ENCODE measurements at regions not wholly inside any gene's neighbourhood (a gene's known extent, or its start where the extent isn't known, plus 50 kb on each side); places are given as distances from the start of the nearest gene placed in this dataset.

DNA sequence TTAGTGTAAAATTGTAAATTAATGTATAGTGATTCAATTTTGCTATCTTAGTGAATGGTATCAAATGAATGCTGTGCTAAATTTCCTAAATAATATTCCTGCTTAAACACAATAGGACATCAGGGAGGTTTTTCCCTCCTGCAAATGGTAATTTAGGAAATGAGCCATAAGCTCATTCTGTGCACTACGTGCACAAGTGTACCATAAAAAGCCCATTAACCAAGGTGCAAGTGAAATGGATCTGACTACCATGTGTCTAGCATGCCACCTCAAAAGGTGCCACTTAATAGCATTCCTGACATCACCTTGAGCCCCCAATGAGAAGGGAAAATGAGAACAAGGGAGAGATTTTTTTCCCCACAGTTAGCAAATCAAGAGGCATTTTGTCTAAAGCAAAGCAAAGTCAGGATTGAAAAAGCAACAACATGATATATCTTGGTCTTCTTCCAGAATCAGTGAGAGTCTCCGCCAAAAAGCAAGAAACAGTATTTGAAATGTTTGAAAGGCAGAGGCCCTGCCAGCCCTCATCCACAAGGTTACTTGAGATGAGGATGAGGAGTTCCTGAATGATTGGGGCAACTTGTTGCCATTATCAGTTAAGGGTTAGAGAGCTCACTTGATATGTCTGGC lies 334.2 kb upstream of the RSPO3 start:
- no peak for TF ChIP-seq POLR2A (IDR thresholded peaks at IDR 0.05)
- no peak for TF ChIP-seq CTCF (IDR thresholded peaks at IDR 0.05)
- WGBS, 2 donors: 65 to 71% methylated on average over 2 of the region's 2 CpGs
- Histone ChIP-seq H3K27me3 (no peaks in the 10 kb centered on the region), H3K4me1 (no peaks in the 10 kb centered on the region), H3K9me3 (no peaks in the 10 kb centered on the region), H3K36me3 (replicated peaks in 1 of 2; ENCODE audit: insufficient read depth in 1 of 2, low read depth in 2 of 2) (no peaks in the 10 kb centered on the region), H3K27ac (no peak overlapping the region), H3K4me3 (no peak overlapping the region)
- intact Hi-C loops (cut with DNase I): no loop called here
- DNase-seq (no peak), ATAC-seq (no peak)

DNA sequence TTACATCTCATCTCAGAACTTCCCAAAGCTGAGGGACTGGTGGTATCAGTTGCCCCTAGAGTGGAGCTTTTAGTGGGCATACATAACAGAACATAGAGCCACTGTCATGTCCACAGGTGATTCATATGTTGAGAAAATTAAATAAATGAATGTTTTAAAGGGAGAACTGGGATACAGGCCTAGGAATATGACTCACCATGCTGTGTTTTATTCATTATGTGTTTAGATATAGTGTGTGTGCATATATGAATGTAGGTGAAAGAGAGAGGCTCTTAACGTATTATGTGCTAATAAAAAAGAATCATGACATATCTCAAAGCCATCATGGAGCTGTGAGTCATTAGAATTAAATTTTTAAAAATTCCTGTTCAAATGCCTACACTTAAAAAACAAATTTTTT lies 332.2 kb upstream of the RSPO3 start:
- 52 to 63% methylated on average over 1 of the region's 1 CpG for WGBS, 2 donors
- ATAC-seq (no peak), DNase-seq (no peak)
- Histone ChIP-seq H3K9me3 (no peaks in the 10 kb centered on the region), H3K27me3 (no peaks in the 10 kb centered on the region), H3K4me3 (no peak overlapping the region), H3K27ac (no peak overlapping the region), H3K4me1 (no peaks in the 10 kb centered on the region), H3K36me3 (replicated peaks in 1 of 2; ENCODE audit: insufficient read depth in 1 of 2, low read depth in 2 of 2) (no peaks in the 10 kb centered on the region)
- intact Hi-C loops (cut with DNase I): no loop called here
- no peak for TF ChIP-seq POLR2A (IDR thresholded peaks at IDR 0.05)
- no peak for TF ChIP-seq CTCF (IDR thresholded peaks at IDR 0.05)

DNA sequence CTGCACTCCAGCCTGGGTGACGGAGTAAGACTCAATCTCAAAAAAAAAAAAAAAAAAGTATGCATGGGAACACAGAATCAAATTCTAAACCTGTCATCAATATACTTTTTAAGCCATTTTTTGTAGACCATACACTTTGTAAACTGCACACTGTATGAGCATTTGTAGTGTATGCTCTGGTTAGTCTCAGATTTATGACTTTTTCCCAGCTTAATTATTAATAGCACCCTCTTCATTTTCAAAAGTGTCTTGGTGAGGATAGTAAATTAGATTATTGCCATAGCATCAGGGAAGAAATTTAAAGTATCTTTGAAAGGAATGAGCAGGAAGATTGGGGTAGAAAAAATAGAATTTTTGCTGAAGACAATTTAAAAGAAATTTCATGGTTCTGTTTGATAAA lies 330.8 kb upstream of the RSPO3 start:
- ATAC-seq (no peak), DNase-seq (no peak)
- intact Hi-C loops (cut with DNase I): no loop called here
- no peak overlapping the region for H3K4me3 ChIP-seq
- H3K27ac ChIP-seq: no peak overlapping the region
- no peaks in the 10 kb centered on the region for H3K4me1 ChIP-seq
- 71 to 86% methylated on average over 1 of the region's 1 CpG for WGBS, 2 donors
- no peaks in the 10 kb centered on the region for H3K9me3 ChIP-seq
- H3K27me3 ChIP-seq: no peaks in the 10 kb centered on the region
- TF ChIP-seq CTCF (IDR thresholded peaks at IDR 0.05) (no peak), POLR2A (IDR thresholded peaks at IDR 0.05) (no peak)
- no peaks in the 10 kb centered on the region for H3K36me3 ChIP-seq (replicated peaks in 1 of 2; ENCODE audit: insufficient read depth in 1 of 2, low read depth in 2 of 2)

DNA sequence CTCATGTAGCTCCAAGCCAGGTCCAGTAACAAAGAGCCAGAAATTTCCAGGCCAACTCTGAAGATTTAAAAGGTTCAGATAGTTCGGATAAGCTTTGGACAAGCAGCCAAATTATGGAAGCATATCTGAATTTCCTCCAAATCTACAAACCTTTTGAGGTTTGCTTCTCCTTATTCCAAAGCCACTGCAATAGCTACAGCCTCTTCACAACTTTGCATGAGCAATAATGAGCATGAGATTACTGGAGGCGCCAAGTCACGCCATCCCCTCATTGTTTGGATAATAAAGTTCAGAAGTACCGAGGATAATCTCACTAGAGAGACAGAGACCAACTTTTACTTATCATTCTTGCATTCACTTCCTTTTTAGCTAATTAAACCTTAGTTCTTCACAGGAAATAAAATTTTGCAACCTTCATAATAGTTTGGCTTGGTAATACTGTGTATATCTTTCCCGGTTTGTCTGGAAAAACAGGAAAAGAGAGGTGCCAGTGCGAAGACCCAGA lies 329.6 kb upstream of the RSPO3 start:
- H3K4me3 ChIP-seq: no peak overlapping the region

More for the DNA sequence above, 329.6 kb upstream of the RSPO3 start:
- H3K9me3 ChIP-seq: no peaks in the 10 kb centered on the region
- no peak for TF ChIP-seq POLR2A (IDR thresholded peaks at IDR 0.05)
- no peak for TF ChIP-seq CTCF (IDR thresholded peaks at IDR 0.05)
- no peak for DNase-seq
- WGBS, 2 donors: 55 to 73% methylated on average over 6 of the region's 6 CpGs
- no peaks in the 10 kb centered on the region for H3K36me3 ChIP-seq (replicated peaks in 1 of 2; ENCODE audit: insufficient read depth in 1 of 2, low read depth in 2 of 2)
- no peak for ATAC-seq
- intact Hi-C loops (cut with DNase I): no loop called here
- H3K4me1 ChIP-seq: no peaks in the 10 kb centered on the region
- H3K27me3 ChIP-seq: no peaks in the 10 kb centered on the region
- H3K27ac ChIP-seq: no peak overlapping the region

All from body of pancreas (tissue), 4 donors.